A549 (cell line): ENCODE measurements at regions not wholly inside any gene's neighbourhood (a gene's known extent, or its start where the extent isn't known, plus 50 kb on each side); places are given as distances from the start of the nearest gene placed in this dataset.

Experiments used
- CTCF ChIP-seq: fragments of >200 bp; sonication (Bioruptor Twin); formaldehyde crosslinking; IDR thresholded peaks from 3 replicates; pipeline ENCODE4 v1.5.1; 2016
- KDM5A ChIP-seq: fragments of 200-600 bp; sonication (generic); IDR thresholded peaks from 2 replicates; pipeline ENCODE4 v1.6.1; 2016; ENCODE audit warnings: antibody characterized with exemption, mild to moderate bottlenecking
- MYC ChIP-seq: IDR thresholded peaks from 2 replicates; pipeline ENCODE4 v1.6.1; 2012; ENCODE audit warnings: mild to moderate bottlenecking, inconsistent platforms, low read length, improper control_type of control experiment, borderline replicate concordance
- PHF8 ChIP-seq: fragments of 200-600 bp; sonication (generic); IDR thresholded peaks from 2 replicates; pipeline ENCODE4 v1.6.1; 2016; ENCODE audit warnings: low read depth, mild to moderate bottlenecking, antibody characterized with exemption, moderate library complexity, borderline replicate concordance
- POLR2A ChIP-seq: IDR thresholded peaks from 2 replicates; pipeline ENCODE4 v1.6.1; 2012; ENCODE audit warnings: mild to moderate bottlenecking, low read length
- TP53 ChIP-seq: fragments of 250-450 bp; sonication (Bioruptor Pico); IDR thresholded peaks from 2 replicates; pipeline ENCODE4 v1.5.0; 2021; ENCODE audit warnings: mild to moderate bottlenecking, moderate library complexity

GRCh38 chr2:220469201-220469600 lies 841.8 kb downstream of the SLC4A3 start:
- TF ChIP-seq MYC (no peak), POLR2A (no peak), TP53 (CRISPR knock-in tag) (no peak), CTCF (no peak), PHF8 (no peak), KDM5A (no peak)
